GM18867 (cell line): ENCODE measurements at regions not wholly inside any gene's neighbourhood (a gene's known extent, or its start where the extent isn't known, plus 50 kb on each side); places are given as distances from the start of the nearest gene placed in this dataset.
"Not testable (repeated sequence)": the region's sequence is repeated elsewhere in the genome, so short reads cannot be mapped to it uniquely, and the experiment has no call there.

Source experiments
- ATAC-seq: cut with Tn5 transposase; IDR thresholded peaks from one replicate; pipeline ENCODE4 v1.9.1; 2021; ENCODE audit warnings: mild to moderate bottlenecking, moderate library complexity; ENCODE audit not compliant: unreplicated experiment

DNA sequence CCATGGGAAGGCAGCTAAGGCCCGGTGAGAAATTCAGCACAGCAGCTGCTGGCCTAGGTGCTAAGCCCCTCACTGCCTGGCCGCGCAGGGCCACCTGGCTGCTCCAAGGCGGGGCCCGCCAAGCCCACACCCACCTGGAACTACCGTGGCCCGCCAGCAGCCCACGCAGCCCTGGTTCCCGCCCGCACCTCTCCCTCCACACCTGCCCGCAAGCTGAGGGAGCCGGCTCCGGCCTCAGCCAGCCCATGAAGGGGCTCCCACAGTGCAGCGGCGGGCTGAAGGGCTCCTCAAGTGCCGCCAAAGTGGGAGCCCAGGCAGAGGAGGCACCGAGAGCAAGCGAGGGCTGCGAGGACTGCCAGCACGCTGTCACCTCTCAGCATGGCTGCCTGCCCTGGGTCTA, 146.9 kb upstream of the APOOL start:
- ATAC-seq: not testable (repeated sequence)

DNA sequence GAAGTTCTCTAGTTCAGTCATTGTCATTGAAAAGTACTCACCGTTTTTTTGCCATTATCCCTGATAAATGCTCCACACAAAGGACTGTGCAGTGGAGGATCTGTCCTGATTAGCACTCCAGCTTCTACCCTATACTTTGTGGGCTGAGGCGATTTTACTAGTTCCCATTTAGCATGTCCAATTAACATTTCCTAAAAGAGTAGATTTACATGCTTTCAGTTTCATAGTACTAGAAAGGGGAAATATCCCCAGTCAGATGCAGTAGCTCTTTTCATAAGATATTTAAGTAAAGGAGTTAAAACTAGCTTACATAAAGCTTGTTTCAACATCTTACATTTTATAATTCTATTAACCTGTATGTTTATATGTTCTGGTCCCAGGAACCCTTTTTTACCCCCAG, 144.9 kb upstream of the APOOL start:
- peak; percentile 44 for ATAC-seq

DNA sequence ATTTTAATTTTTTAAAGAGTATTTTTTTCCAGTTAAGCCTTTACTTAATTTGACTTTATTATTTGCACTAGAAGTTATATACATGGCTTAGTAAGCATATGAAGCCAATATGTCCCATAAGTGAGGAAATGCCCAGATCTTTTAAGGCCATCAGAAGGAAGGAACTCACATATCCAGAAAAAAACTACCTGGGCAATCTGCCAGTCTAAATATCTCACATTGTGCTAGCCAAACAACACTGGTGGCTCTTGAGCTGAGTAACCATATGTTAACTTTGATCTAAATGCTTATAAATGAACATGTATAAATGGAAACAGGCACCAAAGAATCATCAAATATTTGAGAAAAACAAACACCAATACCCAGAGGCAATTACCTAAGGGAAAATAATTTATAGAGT, 138.6 kb upstream of the APOOL start:
- no peak for ATAC-seq

- ATAC-seq: not testable (repeated sequence)
Observed at GRCh38 chrX:84870281-84870680, 133.4 kb upstream of the APOOL start.

GRCh38 chrX:84872160-84872771, 131.4 kb upstream of the APOOL start:
- not testable (repeated sequence) for ATAC-seq

DNA sequence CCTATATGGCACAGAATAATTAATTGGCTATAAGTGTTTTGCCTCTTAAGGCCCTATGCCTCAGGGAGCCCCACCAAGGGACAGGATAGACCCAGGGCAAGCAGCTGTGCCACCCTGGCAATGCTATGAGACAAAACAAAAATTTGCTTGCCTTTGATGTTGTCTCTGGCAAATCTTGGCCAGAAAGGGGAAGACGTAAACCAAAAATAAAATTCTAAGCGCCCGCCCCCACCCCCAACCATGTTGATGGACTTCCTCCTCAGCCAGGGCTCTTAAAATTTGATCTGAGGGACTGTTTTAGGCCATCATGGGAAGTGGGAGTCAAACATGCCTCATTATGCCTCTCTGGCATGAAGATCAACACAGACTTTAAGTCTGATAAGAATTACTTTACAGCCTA, 130.5 kb upstream of the APOOL start:
- ATAC-seq: no peak

DNA sequence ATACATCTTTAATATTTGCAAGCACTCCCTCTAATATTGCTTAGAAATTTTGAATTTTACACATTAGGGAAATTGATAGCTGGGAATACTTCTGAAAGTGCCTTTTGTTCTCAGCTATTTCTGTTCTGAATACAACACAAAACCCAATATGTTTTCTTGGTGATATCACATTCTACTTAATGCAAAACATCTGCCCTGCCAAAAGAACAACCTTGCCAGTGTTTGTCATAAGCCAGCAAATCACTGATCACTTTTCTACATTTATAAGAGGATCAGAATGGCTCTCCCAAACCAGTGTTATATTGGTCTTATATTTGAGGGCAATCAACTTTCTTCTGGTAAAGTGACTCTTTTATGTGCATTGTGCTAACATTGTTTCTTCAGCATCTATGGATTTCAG, 126.8 kb upstream of the APOOL start:
- no peak for ATAC-seq

GRCh38 chrX:84893897-84894296, 109.8 kb upstream of the APOOL start:
- no peak for ATAC-seq

DNA sequence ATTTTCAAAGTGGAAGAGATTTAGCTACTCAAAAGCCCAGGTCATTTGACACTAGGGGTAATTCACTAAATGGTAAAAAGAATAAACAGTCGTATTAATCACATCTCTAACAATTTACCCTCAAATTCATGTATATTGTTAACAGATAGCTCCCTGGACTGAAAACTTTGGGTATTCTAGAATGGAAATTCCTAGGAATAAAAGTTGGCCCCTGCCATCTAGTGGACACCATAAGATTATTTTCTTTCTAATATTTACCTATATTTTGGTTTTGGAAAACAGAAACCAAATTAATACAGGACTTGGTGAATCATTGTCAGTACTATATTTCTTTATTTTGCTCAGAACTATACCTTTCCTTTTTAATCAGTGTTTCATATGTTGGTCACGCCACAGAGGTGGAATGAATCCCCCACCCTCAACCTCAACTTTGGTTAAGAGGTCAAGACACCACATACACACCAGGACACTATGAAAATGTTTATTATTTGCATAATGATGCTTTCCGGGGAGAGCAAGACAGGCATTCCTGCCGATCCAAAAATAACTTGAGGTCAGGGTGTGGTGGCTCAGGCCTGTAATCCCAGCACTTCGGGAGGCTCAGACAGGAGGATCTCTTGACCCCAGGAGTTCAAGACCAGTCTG, 96.2 kb upstream of the APOOL start:
- ATAC-seq: no peak

DNA sequence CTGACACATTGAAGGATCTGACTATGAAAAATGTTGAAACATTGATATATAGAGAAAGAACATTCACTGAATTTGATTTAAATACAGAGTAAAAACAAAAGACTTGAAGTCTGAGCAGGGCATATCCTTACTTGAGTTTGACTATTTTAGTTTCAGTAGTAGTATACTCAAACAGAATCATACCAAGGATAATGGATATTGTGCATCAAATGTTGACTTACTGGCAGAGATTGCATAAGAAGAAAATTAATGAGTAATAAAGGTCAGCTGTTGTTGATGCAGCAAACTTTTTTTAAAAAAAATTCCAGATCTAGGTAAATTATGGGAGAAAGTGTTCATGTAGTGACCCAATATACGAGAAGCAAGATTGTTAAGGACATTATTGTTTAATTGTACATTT, 94.5 kb upstream of the APOOL start:
- no peak for ATAC-seq

DNA sequence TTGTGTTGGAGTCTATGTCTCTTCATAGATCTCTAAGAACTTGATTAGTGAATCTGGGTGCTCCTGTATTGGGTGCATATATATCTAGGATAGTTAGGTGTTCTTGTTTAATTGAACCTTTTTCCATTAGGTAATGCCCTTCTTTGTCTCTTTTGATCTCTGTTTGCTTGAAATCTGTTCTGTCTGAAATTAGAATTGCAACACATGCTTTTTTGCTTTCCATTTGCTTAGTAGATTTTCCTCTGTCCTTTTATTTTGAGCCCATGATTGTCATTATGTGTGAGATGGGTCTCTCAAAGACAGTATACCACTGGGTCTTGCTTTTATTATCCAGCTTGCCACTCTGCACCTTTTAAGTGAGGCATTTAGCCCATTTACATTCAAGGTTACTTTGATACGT, 79.1 kb upstream of the APOOL start:
- no peak for ATAC-seq

GRCh38 chrX:84932814-84933213, 70.9 kb upstream of the APOOL start:
- no peak for ATAC-seq

DNA sequence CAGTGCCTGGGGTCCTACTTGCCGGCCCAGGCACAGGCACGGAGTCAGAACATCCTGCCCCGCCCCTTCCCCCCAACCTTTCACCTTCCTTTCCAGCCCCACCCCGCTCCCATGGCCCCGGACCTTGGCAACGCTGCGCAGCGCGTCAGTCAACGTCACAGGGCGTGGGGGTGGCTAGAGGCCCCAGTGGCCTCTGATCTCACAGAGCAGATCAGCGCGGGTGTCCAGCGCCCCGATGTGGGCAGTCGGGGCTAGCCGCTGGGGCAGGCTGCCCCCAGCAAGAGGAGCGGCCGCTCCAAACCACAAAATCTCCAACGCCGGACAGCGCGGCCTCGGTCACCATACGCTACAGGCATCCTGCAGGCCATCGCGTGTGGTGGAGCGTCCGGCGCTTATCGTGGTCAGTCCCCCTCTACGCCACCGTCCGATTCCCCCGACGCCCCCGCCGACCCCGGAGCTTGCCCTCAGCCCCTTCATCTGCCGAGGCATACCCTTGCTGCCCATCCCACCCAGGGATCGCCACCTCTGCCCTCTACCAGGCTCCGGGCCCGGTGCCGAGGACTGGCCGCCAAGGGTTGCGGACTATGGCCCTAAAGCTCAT, 69.6 kb upstream of the APOOL start:
- ATAC-seq: no peak
